ENCODE measurements at regions not wholly inside any gene's neighbourhood (a gene's known extent, or its start where the extent isn't known, plus 50 kb on each side); places are given as distances from the start of the nearest gene placed in this dataset.

- TF ChIP-seq CTCF (IDR thresholded peaks at IDR 0.05) (no peak), EZH2 (IDR thresholded peaks at IDR 0.05) (no peak)
Measured at GRCh38 chr18:50458366-50458765, 83.5 kb downstream of the SKA1 start.
